ENCODE measurements at regions not wholly inside any gene's neighbourhood (a gene's known extent, or its start where the extent isn't known, plus 50 kb on each side); places are given as distances from the start of the nearest gene placed in this dataset.

DNA sequence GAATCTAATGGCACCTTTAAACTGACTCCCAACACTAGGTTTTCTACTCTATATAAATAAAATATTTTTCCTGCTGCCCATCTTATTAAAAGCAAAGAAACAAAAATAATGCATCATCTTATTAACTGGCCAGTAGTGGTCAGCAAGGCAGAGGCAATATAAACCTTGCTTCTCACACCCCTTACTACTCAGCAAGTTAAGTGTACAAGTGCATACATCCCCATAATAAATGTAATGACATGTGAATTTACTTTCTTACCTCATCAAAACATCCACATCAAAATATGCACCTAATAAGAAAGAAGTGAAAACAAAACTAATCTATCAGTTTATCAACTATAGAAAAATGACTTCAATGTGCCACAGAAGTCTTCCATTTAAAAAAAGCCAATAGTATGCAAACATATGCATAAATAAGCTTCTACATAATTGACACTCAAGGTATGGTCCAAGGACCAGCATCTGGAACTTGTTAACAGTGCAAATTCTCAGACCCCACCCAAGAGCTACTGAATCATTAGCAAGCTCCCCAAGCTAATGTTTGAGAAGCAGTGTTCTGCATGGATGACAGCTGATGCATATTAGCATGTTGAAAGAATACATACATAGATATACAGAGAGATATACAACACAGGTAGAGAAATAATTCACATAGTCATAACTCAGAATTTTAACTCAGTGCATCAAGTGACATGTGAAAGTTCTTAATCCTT, 182.7 kb downstream of the C7orf25 start:
- no peaks in the 10 kb centered on the region for H3K36me3 ChIP-seq (ENCODE audit: insufficient read depth in 1 of 2, low read depth in 1 of 2)
- no peak overlapping the region for H3K27ac ChIP-seq
- H3K4me1 ChIP-seq = no peaks in the 10 kb centered on the region
- DNase-seq (no peak), ATAC-seq (no peak)
- no peaks in the 10 kb centered on the region for H3K27me3 ChIP-seq (ENCODE audit: insufficient read depth in 3 of 3, low read length in 2 of 3)
- no peak overlapping the region for H3K4me3 ChIP-seq
- intact Hi-C loops (cut with DNase I) = no loop called here
- no peaks in the 10 kb centered on the region for H3K9me3 ChIP-seq
- TF ChIP-seq, protein P1, sequence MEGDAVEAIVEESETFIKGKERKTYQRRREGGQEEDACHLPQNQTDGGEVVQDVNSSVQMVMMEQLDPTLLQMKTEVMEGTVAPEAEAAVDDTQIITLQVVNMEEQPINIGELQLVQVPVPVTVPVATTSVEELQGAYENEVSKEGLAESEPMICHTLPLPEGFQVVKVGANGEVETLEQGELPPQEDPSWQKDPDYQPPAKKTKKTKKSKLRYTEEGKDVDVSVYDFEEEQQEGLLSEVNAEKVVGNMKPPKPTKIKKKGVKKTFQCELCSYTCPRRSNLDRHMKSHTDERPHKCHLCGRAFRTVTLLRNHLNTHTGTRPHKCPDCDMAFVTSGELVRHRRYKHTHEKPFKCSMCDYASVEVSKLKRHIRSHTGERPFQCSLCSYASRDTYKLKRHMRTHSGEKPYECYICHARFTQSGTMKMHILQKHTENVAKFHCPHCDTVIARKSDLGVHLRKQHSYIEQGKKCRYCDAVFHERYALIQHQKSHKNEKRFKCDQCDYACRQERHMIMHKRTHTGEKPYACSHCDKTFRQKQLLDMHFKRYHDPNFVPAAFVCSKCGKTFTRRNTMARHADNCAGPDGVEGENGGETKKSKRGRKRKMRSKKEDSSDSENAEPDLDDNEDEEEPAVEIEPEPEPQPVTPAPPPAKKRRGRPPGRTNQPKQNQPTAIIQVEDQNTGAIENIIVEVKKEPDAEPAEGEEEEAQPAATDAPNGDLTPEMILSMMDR (IDR thresholded peaks at IDR 0.05) = no peak

DNA sequence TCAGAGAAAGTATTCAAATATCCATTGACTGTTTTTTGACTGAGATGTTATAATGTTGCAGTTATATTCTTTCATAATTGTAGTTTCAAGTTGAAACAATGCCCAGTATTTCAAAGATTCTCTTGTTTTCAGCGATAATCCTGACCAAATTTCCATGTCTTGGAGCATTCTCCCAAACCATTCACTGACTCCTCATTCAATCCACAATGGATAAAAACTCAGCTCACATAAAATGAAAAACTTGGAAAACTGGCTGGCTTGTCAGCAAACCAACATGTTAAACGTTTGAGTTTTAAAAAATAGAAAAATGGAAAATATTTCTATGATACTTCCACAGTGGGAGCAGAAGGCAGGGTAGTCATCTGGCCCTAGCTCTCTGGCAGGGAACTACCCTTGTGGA, 184.4 kb downstream of the C7orf25 start:
- TF ChIP-seq, protein P1 (IDR thresholded peaks at IDR 0.05) = no peak
- H3K4me1 ChIP-seq = no peaks in the 10 kb centered on the region
- no peak for DNase-seq
- WGBS, 3 donors = 13 to 30% (median 27%) methylated on average over 2 of the region's 2 CpGs
- H3K9me3 ChIP-seq = no peaks in the 10 kb centered on the region
- H3K27ac ChIP-seq = no peak overlapping the region
- no peak for ATAC-seq
- intact Hi-C loops (cut with DNase I) = no loop called here
- no peaks in the 10 kb centered on the region for H3K27me3 ChIP-seq (ENCODE audit: insufficient read depth in 3 of 3, low read length in 2 of 3)
- no peaks in the 10 kb centered on the region for H3K36me3 ChIP-seq (ENCODE audit: insufficient read depth in 1 of 2, low read depth in 1 of 2)
- no peak overlapping the region for H3K4me3 ChIP-seq

DNA sequence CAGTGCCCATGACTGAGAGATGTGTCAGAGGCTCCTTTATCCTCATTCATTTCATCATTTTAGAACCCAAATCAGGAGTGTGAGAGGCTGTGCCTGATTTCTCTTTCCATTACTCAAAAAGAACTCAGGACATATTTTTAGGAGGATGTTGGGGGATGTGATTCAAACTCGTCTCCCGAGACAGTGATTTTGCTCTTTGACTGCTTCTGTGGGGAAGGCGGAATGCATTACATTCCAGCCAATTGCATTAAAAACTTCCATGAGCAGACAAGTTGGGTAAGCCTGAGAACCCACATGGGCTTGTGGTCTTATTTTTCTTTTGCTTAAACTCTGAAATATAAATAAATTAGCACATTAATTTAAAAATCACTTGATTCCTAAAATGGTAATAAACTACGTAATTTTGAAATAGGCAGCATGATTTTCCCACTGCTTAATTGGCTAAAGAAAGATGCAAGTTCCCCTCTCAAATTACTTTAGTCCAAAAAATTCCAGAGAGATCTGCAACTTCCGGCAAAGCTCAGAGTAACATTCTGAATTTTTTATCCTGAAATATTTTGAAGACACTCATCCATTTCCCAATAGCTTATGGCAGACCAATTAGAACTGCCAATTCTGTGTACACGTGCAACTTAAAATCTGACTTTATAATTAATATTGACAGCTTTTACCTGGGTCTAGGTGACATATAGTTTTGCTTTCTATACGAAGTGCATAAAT, 185.6 kb downstream of the C7orf25 start:
- intact Hi-C loops (cut with DNase I) = no loop called here
- Histone ChIP-seq H3K4me3 (no peak overlapping the region), H3K9me3 (no peaks in the 10 kb centered on the region), H3K27ac (no peak overlapping the region), H3K27me3 (ENCODE audit: insufficient read depth in 3 of 3, low read length in 2 of 3) (no peaks in the 10 kb centered on the region), H3K4me1 (no peaks in the 10 kb centered on the region), H3K36me3 (ENCODE audit: insufficient read depth in 1 of 2, low read depth in 1 of 2) (no peaks in the 10 kb centered on the region)
- DNase-seq = no peak
- 53 to 70% (median 61%) methylated on average over 7 of the region's 7 CpGs for WGBS, 3 donors
- peak in 2 of 4 donors; percentile 39 to 52 for ATAC-seq
- TF ChIP-seq, protein P1 (IDR thresholded peaks at IDR 0.05) = no peak

DNA sequence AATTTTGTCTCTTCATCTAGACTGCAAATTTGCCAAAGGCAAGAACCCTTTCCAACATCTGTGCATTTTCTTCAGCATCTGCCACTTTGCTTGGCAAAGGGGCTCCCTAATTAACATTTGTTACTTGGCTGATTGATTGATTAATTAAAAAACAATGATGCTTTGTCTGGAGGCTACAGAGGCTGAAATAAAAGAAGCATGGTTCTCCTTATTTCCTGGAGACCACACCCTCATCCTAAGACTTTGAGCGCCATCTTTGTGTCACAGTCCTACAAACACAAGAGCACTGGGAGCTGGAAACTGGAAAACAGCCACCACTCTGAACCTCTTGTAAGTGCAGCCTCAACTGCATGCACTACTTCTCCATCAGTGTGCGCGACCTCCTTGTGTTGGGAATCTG, 189.2 kb downstream of the C7orf25 start:
- H3K4me3 ChIP-seq = no peak overlapping the region
- no peaks in the 10 kb centered on the region for H3K4me1 ChIP-seq
- no peaks in the 10 kb centered on the region for H3K36me3 ChIP-seq (ENCODE audit: insufficient read depth in 1 of 2, low read depth in 1 of 2)
- intact Hi-C loops (cut with DNase I) = no loop called here
- no peaks in the 10 kb centered on the region for H3K27me3 ChIP-seq (ENCODE audit: insufficient read depth in 3 of 3, low read length in 2 of 3)
- TF ChIP-seq, protein P1 (IDR thresholded peaks at IDR 0.05) = no peak
- no peaks in the 10 kb centered on the region for H3K9me3 ChIP-seq
- DNase-seq (no peak), ATAC-seq (no peak)
- H3K27ac ChIP-seq = no peak overlapping the region
- 96 to 99% (median 99%) methylated on average over 3 of the region's 3 CpGs for WGBS, 3 donors
